ENCODE measurements at regions not wholly inside any gene's neighbourhood (a gene's known extent, or its start where the extent isn't known, plus 50 kb on each side); places are given as distances from the start of the nearest gene placed in this dataset.
"Not testable (repeated sequence)": the region's sequence is repeated elsewhere in the genome, so short reads cannot be mapped to it uniquely, and the experiment has no call there.

- no peak for TF ChIP-seq POLR2A (IDR thresholded peaks at IDR 0.05; ENCODE audit: extremely low read depth, insufficient read length)
- no peak for TF ChIP-seq MYC (IDR thresholded peaks at IDR 0.05; ENCODE audit: low read depth, low read length)
- peak; percentile 60 for TF ChIP-seq CTCF (IDR thresholded peaks at IDR 0.05; ENCODE audit: low read depth, low read length)
- no peak overlapping the region for H3K4me3 ChIP-seq (ENCODE audit: low read depth, low read length)
- DNase-seq (ENCODE audit: low read depth) = peak; percentile 56
Measured at GRCh38 chr13:83780227-83780626, 102.0 kb downstream of the SLITRK1 start.

GRCh38 chr13:83773961-83774360 lies 108.3 kb downstream of the SLITRK1 start:
- TF ChIP-seq MYC (IDR thresholded peaks at IDR 0.05; ENCODE audit: low read depth, low read length) (no peak), CTCF (IDR thresholded peaks at IDR 0.05; ENCODE audit: low read depth, low read length) (no peak), POLR2A (IDR thresholded peaks at IDR 0.05; ENCODE audit: extremely low read depth, insufficient read length) (no peak), MAX (IDR thresholded peaks at IDR 0.05; ENCODE audit: low read depth, low read length) (no peak)
- DNase-seq (ENCODE audit: low read depth) = no peak
- H3K4me3 ChIP-seq (ENCODE audit: low read depth, low read length) = no peak overlapping the region

GRCh38 chr13:83765796-83766195 lies 116.5 kb downstream of the SLITRK1 start:
- no peak overlapping the region for H3K4me3 ChIP-seq (ENCODE audit: low read depth, low read length)
- TF ChIP-seq POLR2A (IDR thresholded peaks at IDR 0.05; ENCODE audit: extremely low read depth, insufficient read length) = no peak
- no peak for TF ChIP-seq MAX (IDR thresholded peaks at IDR 0.05; ENCODE audit: low read depth, low read length)
- TF ChIP-seq CTCF (IDR thresholded peaks at IDR 0.05; ENCODE audit: low read depth, low read length) = no peak
- no peak for TF ChIP-seq MYC (IDR thresholded peaks at IDR 0.05; ENCODE audit: low read depth, low read length)
- DNase-seq (ENCODE audit: low read depth) = no peak

- TF ChIP-seq POLR2A (IDR thresholded peaks at IDR 0.05; ENCODE audit: extremely low read depth, insufficient read length) (no peak), MAX (IDR thresholded peaks at IDR 0.05; ENCODE audit: low read depth, low read length) (no peak), CTCF (IDR thresholded peaks at IDR 0.05; ENCODE audit: low read depth, low read length) (no peak)
- H3K4me3 ChIP-seq (ENCODE audit: low read depth, low read length) = no peak overlapping the region
- no peak for DNase-seq (ENCODE audit: low read depth)
Measured at GRCh38 chr13:83761631-83762030, 120.6 kb downstream of the SLITRK1 start.

GRCh38 chr13:83755210-83755609 lies 127.1 kb downstream of the SLITRK1 start:
- DNase-seq (ENCODE audit: low read depth); H3K4me3 ChIP-seq (ENCODE audit: low read depth, low read length): not testable (repeated sequence)

GRCh38 chr13:83753912-83754624 lies 128.2 kb downstream of the SLITRK1 start:
- no peak for DNase-seq (ENCODE audit: low read depth)
- TF ChIP-seq MYC (IDR thresholded peaks at IDR 0.05; ENCODE audit: low read depth, low read length) (no peak), CTCF (IDR thresholded peaks at IDR 0.05; ENCODE audit: low read depth, low read length) (no peak), POLR2A (IDR thresholded peaks at IDR 0.05; ENCODE audit: extremely low read depth, insufficient read length) (no peak), MAX (IDR thresholded peaks at IDR 0.05; ENCODE audit: low read depth, low read length) (no peak)
- H3K4me3 ChIP-seq (ENCODE audit: low read depth, low read length) = no peak overlapping the region
